ENCODE measurements at regions not wholly inside any gene's neighbourhood (a gene's known extent, or its start where the extent isn't known, plus 50 kb on each side); places are given as distances from the start of the nearest gene placed in this dataset.

DNA sequence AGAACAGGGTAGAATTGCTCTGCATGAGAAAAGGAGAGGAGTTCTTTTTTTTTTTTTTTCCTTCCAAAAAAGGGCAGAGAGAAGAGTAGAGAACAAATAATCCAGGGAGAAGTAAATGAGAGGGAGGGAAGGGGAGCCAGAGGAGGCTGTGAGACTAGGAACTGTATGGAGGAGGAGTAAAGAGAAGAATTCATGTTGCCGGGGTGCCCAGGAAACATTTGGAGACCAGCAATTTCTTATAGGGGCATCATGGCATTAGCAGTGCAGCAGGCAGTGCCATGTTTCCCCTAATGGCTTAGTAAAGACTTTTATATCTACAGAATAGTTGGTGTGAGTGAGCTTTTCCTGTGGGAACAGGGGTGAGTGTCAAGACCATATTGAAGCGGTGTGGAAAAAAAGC lies 86.4 kb upstream of the SESTD1 start:
- intact Hi-C loops (cut with DNase I; ENCODE audit: low total_unique reads) (no loop called here), in situ Hi-C loops (cut with MboI; ENCODE audit: low pct_ligation_motif_present in 1 of 4, low pct_unique_long_range_greater_than_20kb in 1 of 4, low sequenced_read_pairs in 3 of 4) (no loop called here)
- Histone ChIP-seq H3K27me3 (no peaks in the 10 kb centered on the region), H3K36me3 (no peaks in the 10 kb centered on the region), H3K4me1 (peaks cover 0 to 5% (median 0%) of the 10 kb centered on the region in 4 donors), H3K9me3 (no peaks in the 10 kb centered on the region), H3K27ac (no peak overlapping the region), H3K4me3 (no peak overlapping the region)
- no peak for DNase-seq
- 83 to 92% methylated on average over 1 to 2 of the region's 2 CpGs for WGBS, 2 donors (ENCODE audit: low coverage in 1 of 2)
- no peak for TF ChIP-seq POLR2AphosphoS5 (IDR thresholded peaks at IDR 0.05)
- no peak for TF ChIP-seq CTCF (IDR thresholded peaks at IDR 0.05)
- TF ChIP-seq EP300 (IDR thresholded peaks at IDR 0.05; ENCODE audit: low read depth), result no peak
- TF ChIP-seq POLR2A (IDR thresholded peaks at IDR 0.05), result no peak

GRCh38 chr2:179349670-179350303 lies 85.2 kb upstream of the SESTD1 start:
- H3K27me3 ChIP-seq, result no peaks in the 10 kb centered on the region
- no peak overlapping the region for H3K4me3 ChIP-seq
- DNase-seq, result no peak
- no peaks in the 10 kb centered on the region for H3K36me3 ChIP-seq
- H3K9me3 ChIP-seq, result no peaks in the 10 kb centered on the region
- in situ Hi-C loops (cut with MboI; ENCODE audit: low pct_ligation_motif_present in 1 of 4, low pct_unique_long_range_greater_than_20kb in 1 of 4, low sequenced_read_pairs in 3 of 4), result no loop called here
- peak overlapping the region in 1 of 4 donors; percentile 31 for H3K27ac ChIP-seq
- peaks cover 0 to 5% (median 2%) of the 10 kb centered on the region in 4 donors for H3K4me1 ChIP-seq
- intact Hi-C loops (cut with DNase I; ENCODE audit: low total_unique reads), result loop anchor here (1.0 kb wide), 1 partner anchor 9 kb away; no protein-coding TSS in a partner anchor
- no peak for TF ChIP-seq CTCF (IDR thresholded peaks at IDR 0.05)
- TF ChIP-seq POLR2AphosphoS5 (IDR thresholded peaks at IDR 0.05), result no peak
- TF ChIP-seq EP300 (IDR thresholded peaks at IDR 0.05; ENCODE audit: low read depth), result no peak
- no peak for TF ChIP-seq POLR2A (IDR thresholded peaks at IDR 0.05)
- WGBS, 2 donors (ENCODE audit: low coverage in 1 of 2), result 60 to 61% methylated on average over 1 of the region's 1 CpG

- H3K27me3 ChIP-seq, result no peaks in the 10 kb centered on the region
- intact Hi-C loops (cut with DNase I; ENCODE audit: low total_unique reads) (no loop called here), in situ Hi-C loops (cut with MboI; ENCODE audit: low pct_ligation_motif_present in 1 of 4, low pct_unique_long_range_greater_than_20kb in 1 of 4, low sequenced_read_pairs in 3 of 4) (no loop called here)
- H3K4me3 ChIP-seq, result no peak overlapping the region
- no peaks in the 10 kb centered on the region for H3K36me3 ChIP-seq
- 66 to 71% methylated on average over 3 of the region's 3 CpGs for WGBS, 2 donors (ENCODE audit: low coverage in 1 of 2)
- DNase-seq, result no peak
- TF ChIP-seq POLR2A (IDR thresholded peaks at IDR 0.05), result no peak
- TF ChIP-seq CTCF (IDR thresholded peaks at IDR 0.05), result no peak
- no peak for TF ChIP-seq POLR2AphosphoS5 (IDR thresholded peaks at IDR 0.05)
- TF ChIP-seq EP300 (IDR thresholded peaks at IDR 0.05; ENCODE audit: low read depth), result no peak
- H3K9me3 ChIP-seq, result no peaks in the 10 kb centered on the region
- H3K4me1 ChIP-seq, result peaks cover 0 to 12% (median 2%) of the 10 kb centered on the region in 4 donors
- peak overlapping the region in 2 of 4 donors; percentile 8 to 18 for H3K27ac ChIP-seq
These were observed 84.3 kb upstream of the SESTD1 start for GRCh38 chr2:179348906-179349305.

- Histone ChIP-seq H3K4me3 (no peak overlapping the region), H3K9me3 (no peaks in the 10 kb centered on the region), H3K27ac (peak overlapping the region in 2 of 4 donors; percentile 22 to 56), H3K36me3 (no peaks in the 10 kb centered on the region), H3K4me1 (peaks cover 0 to 13% (median 2%) of the 10 kb centered on the region in 4 donors), H3K27me3 (no peaks in the 10 kb centered on the region)
- intact Hi-C loops (cut with DNase I; ENCODE audit: low total_unique reads) (no loop called here), in situ Hi-C loops (cut with MboI; ENCODE audit: low pct_ligation_motif_present in 1 of 4, low pct_unique_long_range_greater_than_20kb in 1 of 4, low sequenced_read_pairs in 3 of 4) (no loop called here)
- TF ChIP-seq POLR2AphosphoS5 (IDR thresholded peaks at IDR 0.05) (no peak), POLR2A (IDR thresholded peaks at IDR 0.05) (no peak), CTCF (IDR thresholded peaks at IDR 0.05) (no peak), EP300 (IDR thresholded peaks at IDR 0.05; ENCODE audit: low read depth) (no peak)
- WGBS, 2 donors (ENCODE audit: low coverage in 1 of 2), result 88 to 100% methylated on average over 1 of the region's 1 CpG
- no peak for DNase-seq
These were observed 80.3 kb upstream of the SESTD1 start for GRCh38 chr2:179344970-179345369.

All from transverse colon (tissue), 4 donors.